ENCODE measurements at regions not wholly inside any gene's neighbourhood (a gene's known extent, or its start where the extent isn't known, plus 50 kb on each side); places are given as distances from the start of the nearest gene placed in this dataset.

DNA sequence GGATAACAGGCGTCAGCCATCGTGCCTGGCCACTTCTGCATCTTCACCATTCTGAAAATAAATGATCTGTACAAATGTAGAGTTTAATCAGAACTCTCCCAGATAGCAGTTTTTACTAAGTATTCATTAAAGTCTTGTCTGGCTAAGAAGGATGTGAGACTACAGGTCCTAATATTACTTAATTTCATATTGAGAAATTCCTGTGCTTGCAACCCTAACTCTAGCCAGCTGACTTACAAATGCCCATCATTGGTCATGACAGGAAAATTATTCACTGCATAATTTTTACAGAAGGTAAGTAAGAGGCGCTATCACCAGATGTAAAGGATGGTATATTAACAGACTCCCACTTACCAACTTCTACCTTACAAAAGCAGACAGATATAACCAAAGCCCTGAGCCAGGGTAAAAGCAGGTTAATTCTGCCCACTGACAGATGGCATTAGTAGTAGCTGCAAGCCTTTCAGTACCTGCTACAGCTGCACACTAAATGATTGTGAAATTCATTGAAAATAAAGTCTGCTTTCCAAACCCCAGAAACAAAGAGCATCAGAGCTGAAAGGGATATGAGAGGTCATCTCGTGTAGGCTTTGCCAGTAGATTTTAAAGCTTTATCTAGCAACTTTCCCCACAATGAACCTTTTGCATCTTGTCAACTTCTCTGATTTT, 55.9 kb upstream of the FOXN2 start:
- no peak for DNase-seq (ENCODE audit: low spot score)

DNA sequence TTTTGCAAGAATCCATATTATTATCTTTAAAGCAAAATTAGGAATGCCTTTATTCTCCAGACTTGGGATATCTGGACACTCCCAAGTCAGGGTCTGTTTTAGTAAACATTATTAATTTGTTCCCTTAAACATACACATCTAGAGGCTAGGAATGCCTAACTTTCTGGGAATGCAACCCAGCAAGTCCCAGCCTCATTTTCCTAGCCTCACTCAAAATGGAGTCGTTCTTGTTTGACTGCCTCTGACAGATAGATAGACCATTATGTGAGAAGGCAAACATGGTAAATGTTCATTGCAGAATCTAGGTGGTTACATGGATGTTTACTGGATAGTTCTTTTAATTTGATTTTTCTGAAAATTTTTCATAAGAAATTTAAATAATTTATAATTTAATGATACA, 54.7 kb upstream of the FOXN2 start:
- DNase-seq (ENCODE audit: low spot score): no peak

DNA sequence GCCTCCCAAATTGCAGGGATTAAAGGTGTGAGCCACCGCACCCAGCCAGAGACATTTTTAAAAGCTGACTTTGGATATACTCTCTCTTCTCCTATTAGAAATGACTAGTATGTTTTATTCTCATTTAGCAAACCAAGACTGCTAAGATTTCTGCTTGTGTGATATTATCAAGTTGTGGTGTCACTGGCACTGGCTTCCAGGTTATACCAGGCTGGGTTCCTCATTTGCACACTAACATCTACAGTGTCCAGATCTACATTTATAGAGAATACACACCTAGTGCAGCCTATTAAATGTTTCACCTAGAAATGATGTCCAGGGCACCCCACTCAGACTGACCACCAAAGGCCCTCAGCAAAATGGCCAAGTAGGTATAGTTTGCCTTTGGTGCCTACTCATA, 49.9 kb upstream of the FOXN2 start:
- no peak for DNase-seq (ENCODE audit: low spot score)

Measured in activated CD4-positive, alpha-beta T cell treated with anti-CD3 and anti-CD28 coated beads, Interleukin-2, Interleukin-4, amounts not matched to agents 100 ng/mL and 50 ng/mL, durations not matched to agents 16 hours and 8 hours (primary cell).